H1 (cell line): ENCODE measurements at regions not wholly inside any gene's neighbourhood (a gene's known extent, or its start where the extent isn't known, plus 50 kb on each side); places are given as distances from the start of the nearest gene placed in this dataset.
"Not testable (repeated sequence)": the region's sequence is repeated elsewhere in the genome, so short reads cannot be mapped to it uniquely, and the experiment has no call there.

Source experiments
- CTCF ChIA-PET: fragments of 300-600 bp; sonication (Branson Sonifier 250); formaldehyde crosslinking; loops from one replicate; lab custom pipeline; 2021; ENCODE audit not compliant: partially characterized antibody; lab: Charles Lee
- POLR2A ChIA-PET: fragments of 300-600 bp; sonication (Branson Sonifier 250); formaldehyde crosslinking; loops from one replicate; lab custom pipeline; 2021; ENCODE audit warnings: inconsistent platforms; ENCODE audit not compliant: partially characterized antibody; lab: Charles Lee
- DNase-seq, 2 experiments: peaks; one replicate each; pipeline versions ENCODE4 v3.0.0 to v3.0.0-alpha.2; 2010 to 2022; ENCODE audit warnings: low spot score in 2 of 2, low read depth in 1 of 2, mixed read lengths in 1 of 2
- FAIRE-seq: peaks from 2 replicates; lab custom pipeline; 2011; peaks lifted over from hg19 to GRCh38; lab: Jason Lieb, UNC
- H2AFZ ChIP-seq: 2 replicates; pipeline ENCODE4 v1.8.1; 2012; ENCODE audit warnings: low read length, inconsistent platforms
- H2AK5ac ChIP-seq: 2 replicates; pipeline ENCODE4 v1.6.1; 2013; ENCODE audit warnings: low read depth, low read length
- H2BK120ac ChIP-seq: replicated peaks from 2 replicates; pipeline ENCODE3; 2013; ENCODE audit warnings: low read depth, low read length, inconsistent platforms
- H2BK12ac ChIP-seq: 2 replicates; pipeline ENCODE4 v1.6.1; 2013; ENCODE audit warnings: low read depth, low read length
- H2BK15ac ChIP-seq: 2 replicates; pipeline ENCODE4 v1.6.1; 2013; ENCODE audit warnings: low read length
- H2BK20ac ChIP-seq: 2 replicates; pipeline ENCODE4 v1.6.1; 2013; ENCODE audit warnings: low read length
- H2BK5ac ChIP-seq: 2 replicates; pipeline ENCODE4 v1.6.1; 2013; ENCODE audit warnings: low read depth, low read length
- H3K14ac ChIP-seq: 2 replicates; pipeline ENCODE4 v1.6.1; 2013; ENCODE audit warnings: inconsistent platforms; ENCODE audit not compliant: insufficient read length
- H3K18ac ChIP-seq: 2 replicates; pipeline ENCODE4 v1.6.1; 2013; ENCODE audit warnings: low read length; ENCODE audit errors: extremely low read depth
- H3K23ac ChIP-seq: 2 replicates; pipeline ENCODE4 v1.6.1; 2013; ENCODE audit warnings: inconsistent platforms; ENCODE audit not compliant: insufficient read length
- H3K23me2 ChIP-seq: 2 replicates; pipeline ENCODE4 v1.6.1; 2013; ENCODE audit warnings: low read depth, low read length
- H3K27ac ChIP-seq: 2 replicates; pipeline ENCODE4 v1.6.1; 2011; ENCODE audit warnings: low read depth, low read length, inconsistent platforms
- H3K27me3 ChIP-seq, 4 experiments: replicated peaks in 1 of 4; 1 replicate in 1 of 4; 2 replicates in 3 of 4; pipeline versions ENCODE4 v1.6.1 to v1.8.1; 2011 to 2013; ENCODE audit warnings: low read length in 3 of 4, mild to moderate bottlenecking in 3 of 4, inconsistent platforms in 2 of 4, mixed read lengths in 2 of 4, moderate library complexity in 1 of 4; ENCODE audit not compliant: control insufficient read depth in 3 of 4, insufficient read depth in 3 of 4; ENCODE audit errors: extremely low read depth in 1 of 4
- H3K36me3 ChIP-seq, 4 experiments: 2 replicates each; pipeline versions ENCODE4 v1.6.1 to v1.8.1; 2011 to 2013; ENCODE audit warnings: mild to moderate bottlenecking in 4 of 4, low read length in 3 of 4, moderate library complexity in 2 of 4, control low read depth in 1 of 4, inconsistent platforms in 1 of 4; ENCODE audit not compliant: insufficient read depth in 4 of 4, control insufficient read depth in 2 of 4
- H3K4ac ChIP-seq: replicated peaks from 2 replicates; pipeline ENCODE3; 2013; ENCODE audit warnings: low read length, low read depth, mixed read lengths, inconsistent platforms; ENCODE audit not compliant: insufficient read length
- H3K4me1 ChIP-seq, 4 experiments: replicated peaks in 1 of 4; 1 replicate in 1 of 4; 2 replicates in 3 of 4; pipeline versions ENCODE4 v1.6.1 to v1.8.1; 2011 to 2013; ENCODE audit warnings: low read length in 3 of 4, inconsistent platforms in 2 of 4, mixed read lengths in 1 of 4; ENCODE audit not compliant: insufficient read depth in 4 of 4, control insufficient read depth in 3 of 4
- H3K4me2 ChIP-seq, 2 experiments: 2 replicates each; pipeline versions ENCODE4 v1.6.1 to v1.8.1; 2011 to 2013; ENCODE audit warnings: low read depth in 2 of 2, low read length in 2 of 2, control low read depth in 1 of 2, inconsistent platforms in 1 of 2, mild to moderate bottlenecking in 1 of 2; ENCODE audit not compliant: insufficient read depth in 1 of 2
- H3K4me3 ChIP-seq, 4 experiments: fragments of 200-600, 300-600 bp in 1 of 4; sonication (generic), shearing (Covaris generic), sonication (Bioruptor Twin) in 1 of 4; 2 replicates each; pipeline versions ENCODE4 v1.5.1 to v1.8.1; 2011 to 2016; ENCODE audit warnings: low read length in 4 of 4, low read depth in 3 of 4, control low read depth in 2 of 4, inconsistent platforms in 2 of 4, mild to moderate bottlenecking in 2 of 4, mixed read lengths in 1 of 4, moderate library complexity in 1 of 4; ENCODE audit not compliant: insufficient read depth in 2 of 4; ENCODE audit errors: extremely low read depth in 1 of 4
- H3K56ac ChIP-seq: replicated peaks from 2 replicates; pipeline ENCODE3; 2013; ENCODE audit warnings: low read depth, mild to moderate bottlenecking, mixed read lengths, low read length, inconsistent platforms; ENCODE audit not compliant: insufficient read length
- H3K79me1 ChIP-seq: 2 replicates; pipeline ENCODE4 v1.6.1; 2013; ENCODE audit warnings: low read depth, low read length, control low read depth
- H3K79me2 ChIP-seq, 2 experiments: 2 replicates each; pipeline versions ENCODE4 v1.6.1 to v1.8.1; 2012 to 2013; ENCODE audit warnings: low read length in 2 of 2, mild to moderate bottlenecking in 2 of 2, inconsistent platforms in 1 of 2; ENCODE audit not compliant: insufficient read depth in 2 of 2, control insufficient read depth in 1 of 2
- H3K9ac ChIP-seq, 4 experiments: replicated peaks in 1 of 4; 1 replicate in 1 of 4; 2 replicates in 3 of 4; pipeline versions ENCODE4 v1.6.1 to v1.8.1; 2011 to 2013; ENCODE audit warnings: low read depth in 3 of 4, low read length in 3 of 4, control low read depth in 2 of 4, mild to moderate bottlenecking in 2 of 4, moderate library complexity in 2 of 4, inconsistent platforms in 1 of 4; ENCODE audit errors: extremely low read depth in 1 of 4
- H3K9me3 ChIP-seq, 2 experiments: 2 replicates each; pipeline versions ENCODE4 v1.6.1 to v1.8.1; 2012 to 2013; ENCODE audit warnings: mild to moderate bottlenecking in 2 of 2, moderate library complexity in 2 of 2, control low read depth in 1 of 2, inconsistent platforms in 1 of 2, low read depth in 1 of 2, low read length in 1 of 2, mixed read lengths in 1 of 2; ENCODE audit not compliant: insufficient read depth in 2 of 2
- H4K20me1 ChIP-seq, 2 experiments: replicated peaks in 1 of 2; 2 replicates each; pipeline versions ENCODE3 to v1.8.1; 2011 to 2013; ENCODE audit warnings: inconsistent platforms in 2 of 2, low read length in 2 of 2, mild to moderate bottlenecking in 1 of 2; ENCODE audit not compliant: insufficient read depth in 2 of 2, control insufficient read depth in 1 of 2
- H4K5ac ChIP-seq: 2 replicates; pipeline ENCODE4 v1.6.1; 2013; ENCODE audit warnings: low read length, low read depth, mixed read lengths, inconsistent platforms; ENCODE audit not compliant: insufficient read length
- H4K8ac ChIP-seq: 2 replicates; pipeline ENCODE4 v1.8.0; 2013; ENCODE audit warnings: mild to moderate bottlenecking, moderate library complexity, low read length, inconsistent platforms; ENCODE audit not compliant: insufficient read depth; ENCODE audit errors: extremely low read depth
- H4K91ac ChIP-seq: replicated peaks from 2 replicates; pipeline ENCODE3; 2013; ENCODE audit warnings: low read length, mixed read lengths, inconsistent platforms; ENCODE audit not compliant: insufficient read length
- WGBS, 2 experiments: shearing (Covaris generic) in 1 of 2; methylation state at CpG; one replicate each; pipeline versions ENCODE4 v1.1.6 to v1.1.7; 2013 to 2015; ENCODE audit warnings: low lambda C conversion rate in 2 of 2, mixed read lengths in 2 of 2, inconsistent platforms in 1 of 2, low coverage in 1 of 2, missing lambda C conversion rate in 1 of 2; ENCODE audit not compliant: insufficient replicate concordance in 2 of 2, insufficient coverage in 1 of 2, insufficient read length in 1 of 2; ENCODE audit errors: extremely low coverage in 1 of 2, missing lambda C conversion rate in 1 of 2; 5-methylcytosine and 5-hydroxymethylcytosine counted together

GRCh38 chr1:239081947-239082346 lies 304.4 kb upstream of the CHRM3 start:
- H3K27me3 ChIP-seq, H2BK20ac ChIP-seq, H3K79me2 ChIP-seq, H3K27ac ChIP-seq, H4K20me1 ChIP-seq, H3K23ac ChIP-seq, H3K4me2 ChIP-seq, H3K9ac ChIP-seq, H3K4ac ChIP-seq, H3K9me3 ChIP-seq, H2AFZ ChIP-seq, DNase-seq, H4K8ac ChIP-seq, H3K23me2 ChIP-seq, H4K5ac ChIP-seq, FAIRE-seq, H3K79me1 ChIP-seq, H3K56ac ChIP-seq, H3K18ac ChIP-seq, H3K4me3 ChIP-seq, H2BK15ac ChIP-seq, H3K36me3 ChIP-seq, H2BK12ac ChIP-seq, H2AK5ac ChIP-seq, POLR2A ChIA-PET, H3K4me1 ChIP-seq, H4K91ac ChIP-seq, H2BK120ac ChIP-seq, H3K14ac ChIP-seq, H2BK5ac ChIP-seq: not testable (repeated sequence)
- 83% methylated on average over 3 of the region's 3 CpGs; no CpG with 5 or more reads in 1 of the 2 experiments for WGBS, 2 experiments
- CTCF ChIA-PET: interaction anchor here (0.6 kb wide), 1 partner anchor 128 kb away, joined by 4 read pairs; no protein-coding TSS in a partner anchor
